H1 (cell line): ENCODE measurements at regions not wholly inside any gene's neighbourhood (a gene's known extent, or its start where the extent isn't known, plus 50 kb on each side); places are given as distances from the start of the nearest gene placed in this dataset.

Experiments used
- CTCF ChIA-PET: fragments of 300-600 bp; sonication (Branson Sonifier 250); formaldehyde crosslinking; loops from one replicate; lab custom pipeline; 2021; ENCODE audit not compliant: partially characterized antibody; lab: Charles Lee
- POLR2A ChIA-PET: fragments of 300-600 bp; sonication (Branson Sonifier 250); formaldehyde crosslinking; loops from one replicate; lab custom pipeline; 2021; ENCODE audit warnings: inconsistent platforms; ENCODE audit not compliant: partially characterized antibody; lab: Charles Lee
- DNase-seq, 2 experiments: peaks; one replicate each; pipeline versions ENCODE4 v3.0.0 to v3.0.0-alpha.2; 2010 to 2022; ENCODE audit warnings: low spot score in 2 of 2, low read depth in 1 of 2, mixed read lengths in 1 of 2
- FAIRE-seq: peaks from 2 replicates; lab custom pipeline; 2011; peaks lifted over from hg19 to GRCh38; lab: Jason Lieb, UNC
- H2AFZ ChIP-seq: 2 replicates; pipeline ENCODE4 v1.8.1; 2012; ENCODE audit warnings: low read length, inconsistent platforms
- H2AK5ac ChIP-seq: 2 replicates; pipeline ENCODE4 v1.6.1; 2013; ENCODE audit warnings: low read depth, low read length
- H2BK120ac ChIP-seq: replicated peaks from 2 replicates; pipeline ENCODE3; 2013; ENCODE audit warnings: low read depth, low read length, inconsistent platforms
- H2BK12ac ChIP-seq: 2 replicates; pipeline ENCODE4 v1.6.1; 2013; ENCODE audit warnings: low read depth, low read length
- H2BK15ac ChIP-seq: 2 replicates; pipeline ENCODE4 v1.6.1; 2013; ENCODE audit warnings: low read length
- H2BK20ac ChIP-seq: 2 replicates; pipeline ENCODE4 v1.6.1; 2013; ENCODE audit warnings: low read length
- H2BK5ac ChIP-seq: 2 replicates; pipeline ENCODE4 v1.6.1; 2013; ENCODE audit warnings: low read depth, low read length
- H3K14ac ChIP-seq: 2 replicates; pipeline ENCODE4 v1.6.1; 2013; ENCODE audit warnings: inconsistent platforms; ENCODE audit not compliant: insufficient read length
- H3K18ac ChIP-seq: 2 replicates; pipeline ENCODE4 v1.6.1; 2013; ENCODE audit warnings: low read length; ENCODE audit errors: extremely low read depth
- H3K23ac ChIP-seq: 2 replicates; pipeline ENCODE4 v1.6.1; 2013; ENCODE audit warnings: inconsistent platforms; ENCODE audit not compliant: insufficient read length
- H3K23me2 ChIP-seq: 2 replicates; pipeline ENCODE4 v1.6.1; 2013; ENCODE audit warnings: low read depth, low read length
- H3K27ac ChIP-seq: 2 replicates; pipeline ENCODE4 v1.6.1; 2011; ENCODE audit warnings: low read depth, low read length, inconsistent platforms
- H3K27me3 ChIP-seq, 4 experiments: replicated peaks in 1 of 4; 1 replicate in 1 of 4; 2 replicates in 3 of 4; pipeline versions ENCODE4 v1.6.1 to v1.8.1; 2011 to 2013; ENCODE audit warnings: low read length in 3 of 4, mild to moderate bottlenecking in 3 of 4, inconsistent platforms in 2 of 4, mixed read lengths in 2 of 4, moderate library complexity in 1 of 4; ENCODE audit not compliant: control insufficient read depth in 3 of 4, insufficient read depth in 3 of 4; ENCODE audit errors: extremely low read depth in 1 of 4
- H3K36me3 ChIP-seq, 4 experiments: 2 replicates each; pipeline versions ENCODE4 v1.6.1 to v1.8.1; 2011 to 2013; ENCODE audit warnings: mild to moderate bottlenecking in 4 of 4, low read length in 3 of 4, moderate library complexity in 2 of 4, control low read depth in 1 of 4, inconsistent platforms in 1 of 4; ENCODE audit not compliant: insufficient read depth in 4 of 4, control insufficient read depth in 2 of 4
- H3K4ac ChIP-seq: replicated peaks from 2 replicates; pipeline ENCODE3; 2013; ENCODE audit warnings: low read length, low read depth, mixed read lengths, inconsistent platforms; ENCODE audit not compliant: insufficient read length
- H3K4me1 ChIP-seq, 4 experiments: replicated peaks in 1 of 4; 1 replicate in 1 of 4; 2 replicates in 3 of 4; pipeline versions ENCODE4 v1.6.1 to v1.8.1; 2011 to 2013; ENCODE audit warnings: low read length in 3 of 4, inconsistent platforms in 2 of 4, mixed read lengths in 1 of 4; ENCODE audit not compliant: insufficient read depth in 4 of 4, control insufficient read depth in 3 of 4
- H3K4me2 ChIP-seq, 2 experiments: 2 replicates each; pipeline versions ENCODE4 v1.6.1 to v1.8.1; 2011 to 2013; ENCODE audit warnings: low read depth in 2 of 2, low read length in 2 of 2, control low read depth in 1 of 2, inconsistent platforms in 1 of 2, mild to moderate bottlenecking in 1 of 2; ENCODE audit not compliant: insufficient read depth in 1 of 2
- H3K4me3 ChIP-seq, 4 experiments: fragments of 200-600, 300-600 bp in 1 of 4; sonication (generic), shearing (Covaris generic), sonication (Bioruptor Twin) in 1 of 4; 2 replicates each; pipeline versions ENCODE4 v1.5.1 to v1.8.1; 2011 to 2016; ENCODE audit warnings: low read length in 4 of 4, low read depth in 3 of 4, control low read depth in 2 of 4, inconsistent platforms in 2 of 4, mild to moderate bottlenecking in 2 of 4, mixed read lengths in 1 of 4, moderate library complexity in 1 of 4; ENCODE audit not compliant: insufficient read depth in 2 of 4; ENCODE audit errors: extremely low read depth in 1 of 4
- H3K56ac ChIP-seq: replicated peaks from 2 replicates; pipeline ENCODE3; 2013; ENCODE audit warnings: low read depth, mild to moderate bottlenecking, mixed read lengths, low read length, inconsistent platforms; ENCODE audit not compliant: insufficient read length
- H3K79me1 ChIP-seq: 2 replicates; pipeline ENCODE4 v1.6.1; 2013; ENCODE audit warnings: low read depth, low read length, control low read depth
- H3K79me2 ChIP-seq, 2 experiments: 2 replicates each; pipeline versions ENCODE4 v1.6.1 to v1.8.1; 2012 to 2013; ENCODE audit warnings: low read length in 2 of 2, mild to moderate bottlenecking in 2 of 2, inconsistent platforms in 1 of 2; ENCODE audit not compliant: insufficient read depth in 2 of 2, control insufficient read depth in 1 of 2
- H3K9ac ChIP-seq, 4 experiments: replicated peaks in 1 of 4; 1 replicate in 1 of 4; 2 replicates in 3 of 4; pipeline versions ENCODE4 v1.6.1 to v1.8.1; 2011 to 2013; ENCODE audit warnings: low read depth in 3 of 4, low read length in 3 of 4, control low read depth in 2 of 4, mild to moderate bottlenecking in 2 of 4, moderate library complexity in 2 of 4, inconsistent platforms in 1 of 4; ENCODE audit errors: extremely low read depth in 1 of 4
- H3K9me3 ChIP-seq, 2 experiments: 2 replicates each; pipeline versions ENCODE4 v1.6.1 to v1.8.1; 2012 to 2013; ENCODE audit warnings: mild to moderate bottlenecking in 2 of 2, moderate library complexity in 2 of 2, control low read depth in 1 of 2, inconsistent platforms in 1 of 2, low read depth in 1 of 2, low read length in 1 of 2, mixed read lengths in 1 of 2; ENCODE audit not compliant: insufficient read depth in 2 of 2
- H4K20me1 ChIP-seq, 2 experiments: replicated peaks in 1 of 2; 2 replicates each; pipeline versions ENCODE3 to v1.8.1; 2011 to 2013; ENCODE audit warnings: inconsistent platforms in 2 of 2, low read length in 2 of 2, mild to moderate bottlenecking in 1 of 2; ENCODE audit not compliant: insufficient read depth in 2 of 2, control insufficient read depth in 1 of 2
- H4K5ac ChIP-seq: 2 replicates; pipeline ENCODE4 v1.6.1; 2013; ENCODE audit warnings: low read length, low read depth, mixed read lengths, inconsistent platforms; ENCODE audit not compliant: insufficient read length
- H4K8ac ChIP-seq: 2 replicates; pipeline ENCODE4 v1.8.0; 2013; ENCODE audit warnings: mild to moderate bottlenecking, moderate library complexity, low read length, inconsistent platforms; ENCODE audit not compliant: insufficient read depth; ENCODE audit errors: extremely low read depth
- H4K91ac ChIP-seq: replicated peaks from 2 replicates; pipeline ENCODE3; 2013; ENCODE audit warnings: low read length, mixed read lengths, inconsistent platforms; ENCODE audit not compliant: insufficient read length
- KDM4A ChIP-seq: IDR thresholded peaks from one replicate; pipeline ENCODE4 v1.7.1; 2012; ENCODE audit warnings: low read depth, mild to moderate bottlenecking, moderate library complexity, low read length, inconsistent platforms; ENCODE audit not compliant: severe bottlenecking
- POU5F1 ChIP-seq: IDR thresholded peaks from 2 replicates; pipeline ENCODE4 v1.6.1; 2011; ENCODE audit warnings: low read depth, mild to moderate bottlenecking, low read length, moderate library complexity
- RXRA ChIP-seq: IDR thresholded peaks from 2 replicates; pipeline ENCODE4 v1.6.1; 2011; ENCODE audit warnings: low read depth, mild to moderate bottlenecking, low read length, moderate library complexity; ENCODE audit not compliant: insufficient read depth
- SIX5 ChIP-seq: IDR thresholded peaks from 2 replicates; pipeline ENCODE4 v1.6.1; 2011; ENCODE audit warnings: mild to moderate bottlenecking, low read depth, low read length
- SP4 ChIP-seq: IDR thresholded peaks from 2 replicates; pipeline ENCODE4 v1.6.1; 2012; ENCODE audit warnings: low read length, inconsistent platforms
- YY1 ChIP-seq: IDR thresholded peaks from 2 replicates; pipeline ENCODE4 v1.6.1; 2011; ENCODE audit warnings: low read depth, mild to moderate bottlenecking, low read length
- WGBS, 2 experiments: shearing (Covaris generic) in 1 of 2; methylation state at CpG; one replicate each; pipeline versions ENCODE4 v1.1.6 to v1.1.7; 2013 to 2015; ENCODE audit warnings: low lambda C conversion rate in 2 of 2, mixed read lengths in 2 of 2, inconsistent platforms in 1 of 2, low coverage in 1 of 2, missing lambda C conversion rate in 1 of 2; ENCODE audit not compliant: insufficient replicate concordance in 2 of 2, insufficient coverage in 1 of 2, insufficient read length in 1 of 2; ENCODE audit errors: extremely low coverage in 1 of 2, missing lambda C conversion rate in 1 of 2; 5-methylcytosine and 5-hydroxymethylcytosine counted together

DNA sequence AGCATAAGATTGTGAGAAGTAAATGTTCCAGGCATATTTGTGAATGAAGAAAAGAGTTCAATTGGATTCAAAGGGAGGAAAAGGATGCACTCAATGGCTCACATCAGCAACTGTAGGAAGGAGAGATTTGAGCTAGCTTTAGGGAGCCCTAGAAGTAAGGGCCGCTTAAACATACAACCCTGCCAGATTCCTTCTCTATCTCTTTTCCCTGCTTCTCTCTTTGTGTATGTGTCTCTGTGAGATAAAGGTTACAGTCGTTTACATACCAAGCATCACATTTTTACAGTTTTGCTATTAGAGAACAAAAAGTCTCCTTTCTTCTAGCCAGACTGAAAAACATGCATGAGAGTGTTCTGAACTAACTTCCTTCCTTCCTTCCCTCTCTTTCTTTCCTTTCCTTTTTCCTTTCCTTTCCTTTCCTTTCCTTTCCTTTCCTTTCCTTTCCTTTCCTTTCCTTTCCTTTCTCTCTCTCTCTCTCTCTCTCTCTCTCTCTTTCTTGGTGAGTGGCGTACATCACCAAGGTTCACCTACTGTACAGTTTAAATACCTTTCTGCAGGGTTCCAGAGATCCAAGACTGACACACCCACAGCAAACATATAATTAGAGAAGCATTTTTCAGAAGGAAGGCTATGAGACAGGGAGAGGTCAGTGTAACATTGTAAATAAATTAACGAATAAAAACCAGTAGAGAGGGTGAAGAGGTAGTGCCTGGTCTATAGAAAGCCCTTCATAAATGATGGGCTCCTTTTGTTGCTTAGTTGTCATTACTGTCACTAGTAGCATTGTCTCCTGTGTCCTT is 240.4 kb downstream of the ARL4A start:
- no peak overlapping the region for H2BK12ac ChIP-seq
- H3K56ac ChIP-seq: no peak overlapping the region
- H3K9me3 ChIP-seq: no peaks in the 10 kb centered on the region
- CTCF ChIA-PET: no interaction called here
- no peak overlapping the region for H4K8ac ChIP-seq
- H2AFZ ChIP-seq: no peak overlapping the region
- no peaks in the 10 kb centered on the region for H3K36me3 ChIP-seq
- no peaks in the 10 kb centered on the region; a peak in 2 of 7 replicates for H3K4me1 ChIP-seq
- H2AK5ac ChIP-seq: no peak overlapping the region
- no peak overlapping the region for H3K4me2 ChIP-seq
- H3K27ac ChIP-seq: no peak overlapping the region
- H2BK20ac ChIP-seq: no peak overlapping the region
- no peaks in the 10 kb centered on the region for H3K23me2 ChIP-seq
- no peaks in the 10 kb centered on the region for H3K79me2 ChIP-seq
- 76% methylated on average over 4 of the region's 4 CpGs; no CpG with 5 or more reads in 1 of the 2 experiments for WGBS, 2 experiments
- no peak overlapping the region for H3K4ac ChIP-seq
- H2BK15ac ChIP-seq: no peak overlapping the region
- POLR2A ChIA-PET: no interaction called here
- TF ChIP-seq KDM4A: no peak
- no peak for TF ChIP-seq SP4
- no peak for TF ChIP-seq SIX5
- no peak for TF ChIP-seq YY1
- no peak for TF ChIP-seq POU5F1
- no peak for TF ChIP-seq RXRA
- no peak for DNase-seq
- H3K23ac ChIP-seq: no peak overlapping the region
- no peak overlapping the region for H2BK120ac ChIP-seq
- no peak overlapping the region for H4K91ac ChIP-seq
- H3K79me1 ChIP-seq: no peaks in the 10 kb centered on the region
- no peaks in the 10 kb centered on the region for H3K27me3 ChIP-seq
- no peak overlapping the region for H2BK5ac ChIP-seq
- no peak overlapping the region for H3K14ac ChIP-seq
- H3K9ac ChIP-seq: no peak overlapping the region
- no peak overlapping the region for H3K4me3 ChIP-seq
- H4K20me1 ChIP-seq: no peaks in the 10 kb centered on the region
- H3K18ac ChIP-seq: no peak overlapping the region
- no peak for FAIRE-seq
- no peak overlapping the region for H4K5ac ChIP-seq
